ENCODE measurements at regions not wholly inside any gene's neighbourhood (a gene's known extent, or its start where the extent isn't known, plus 50 kb on each side); places are given as distances from the start of the nearest gene placed in this dataset.
A peak's percentile ranks its signal among the peaks of the same experiment; 100 is the strongest.

DNA sequence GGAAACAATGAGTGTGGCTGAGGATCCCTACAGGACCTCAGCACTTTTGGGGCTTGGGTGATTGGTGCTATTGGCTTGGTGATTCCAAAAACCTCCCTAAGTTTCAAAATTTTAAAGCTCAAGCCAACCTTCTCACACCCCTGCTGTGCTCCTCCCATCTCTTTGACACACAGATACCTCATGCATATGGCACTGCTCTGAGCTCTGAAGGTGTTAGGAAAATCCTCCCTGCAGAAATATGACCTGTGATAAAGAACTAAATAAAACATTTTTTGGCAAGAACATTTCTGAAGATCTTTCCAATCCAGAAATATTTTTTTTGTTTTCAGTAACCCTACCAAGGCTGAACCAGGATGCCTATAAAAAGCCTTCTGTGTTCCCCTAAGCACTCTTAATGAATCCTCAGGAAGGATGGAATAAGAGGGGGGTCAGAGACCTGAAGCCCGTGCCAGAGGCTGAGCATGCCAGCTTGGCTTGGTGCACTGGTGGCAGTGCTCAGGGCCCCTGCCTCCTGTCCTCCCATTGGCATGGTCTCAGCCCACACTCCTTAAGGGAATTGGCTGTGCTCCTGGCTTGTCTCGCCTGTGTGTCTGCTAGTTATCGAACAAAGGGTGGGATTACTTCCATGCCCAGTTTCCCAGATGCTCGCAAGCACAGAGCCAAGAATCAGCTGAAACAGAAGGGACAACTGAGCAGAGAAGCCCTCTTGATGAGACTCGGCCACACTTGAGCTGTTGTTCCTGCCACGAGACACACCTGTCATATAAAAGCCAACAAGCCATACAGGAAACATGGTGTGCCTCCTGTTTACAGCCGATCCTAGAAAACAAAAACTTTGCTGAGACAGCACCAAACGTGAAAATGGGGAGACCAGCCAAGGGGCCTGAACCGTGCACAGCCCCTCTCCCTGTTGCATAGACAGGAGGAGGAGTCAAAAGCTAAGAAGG lies 132.7 kb upstream of the EEA1 start:
- no peak overlapping the region for H3K27ac Mint-ChIP-seq
- Histone ChIP-seq H3K79me2 (replicated peaks; ENCODE audit: insufficient read depth) (no peaks in the 10 kb centered on the region), H2AFZ (peak overlapping the region; percentile 56), H3K27me3 (ENCODE audit: insufficient read depth) (no peaks in the 10 kb centered on the region), H3K36me3 (ENCODE audit: insufficient read depth) (no peaks in the 10 kb centered on the region), H4K20me1 (replicated peaks; ENCODE audit: insufficient read depth) (no peaks in the 10 kb centered on the region), H3K27ac (ENCODE audit: low read depth) (no peak overlapping the region), H3K4me2 (0 out of 2 replicates have a peak overlapping the region, but pooled peaks have one; percentile 20), H3K4me1 (ENCODE audit: insufficient read depth) (peaks cover 4% of the 10 kb centered on the region; the same call in 1 of the 2 replicates), H3F3A (replicated peaks; ENCODE audit: low read depth) (no peaks in the 10 kb centered on the region), H3K9me2 (ENCODE audit: insufficient read depth) (0 out of 2 replicates have a peak, but pooled peaks cover 7% of the 10 kb centered on the region), H3K4me3 (no peak overlapping the region)
- H3K27me3 Mint-ChIP-seq (ENCODE audit: insufficient read depth, low read depth, poor library complexity), result peaks cover 4% of the 10 kb centered on the region
- H3K9me3 Mint-ChIP-seq, result no peaks in the 10 kb centered on the region
- H3K36me3 Mint-ChIP-seq (ENCODE audit: low read depth), result no peaks in the 10 kb centered on the region
- DNase-seq (ENCODE audit: low spot score), result no peak
- H3K4me1 Mint-ChIP-seq, result peaks cover 9% of the 10 kb centered on the region
- TF ChIP-seq, protein P1, sequence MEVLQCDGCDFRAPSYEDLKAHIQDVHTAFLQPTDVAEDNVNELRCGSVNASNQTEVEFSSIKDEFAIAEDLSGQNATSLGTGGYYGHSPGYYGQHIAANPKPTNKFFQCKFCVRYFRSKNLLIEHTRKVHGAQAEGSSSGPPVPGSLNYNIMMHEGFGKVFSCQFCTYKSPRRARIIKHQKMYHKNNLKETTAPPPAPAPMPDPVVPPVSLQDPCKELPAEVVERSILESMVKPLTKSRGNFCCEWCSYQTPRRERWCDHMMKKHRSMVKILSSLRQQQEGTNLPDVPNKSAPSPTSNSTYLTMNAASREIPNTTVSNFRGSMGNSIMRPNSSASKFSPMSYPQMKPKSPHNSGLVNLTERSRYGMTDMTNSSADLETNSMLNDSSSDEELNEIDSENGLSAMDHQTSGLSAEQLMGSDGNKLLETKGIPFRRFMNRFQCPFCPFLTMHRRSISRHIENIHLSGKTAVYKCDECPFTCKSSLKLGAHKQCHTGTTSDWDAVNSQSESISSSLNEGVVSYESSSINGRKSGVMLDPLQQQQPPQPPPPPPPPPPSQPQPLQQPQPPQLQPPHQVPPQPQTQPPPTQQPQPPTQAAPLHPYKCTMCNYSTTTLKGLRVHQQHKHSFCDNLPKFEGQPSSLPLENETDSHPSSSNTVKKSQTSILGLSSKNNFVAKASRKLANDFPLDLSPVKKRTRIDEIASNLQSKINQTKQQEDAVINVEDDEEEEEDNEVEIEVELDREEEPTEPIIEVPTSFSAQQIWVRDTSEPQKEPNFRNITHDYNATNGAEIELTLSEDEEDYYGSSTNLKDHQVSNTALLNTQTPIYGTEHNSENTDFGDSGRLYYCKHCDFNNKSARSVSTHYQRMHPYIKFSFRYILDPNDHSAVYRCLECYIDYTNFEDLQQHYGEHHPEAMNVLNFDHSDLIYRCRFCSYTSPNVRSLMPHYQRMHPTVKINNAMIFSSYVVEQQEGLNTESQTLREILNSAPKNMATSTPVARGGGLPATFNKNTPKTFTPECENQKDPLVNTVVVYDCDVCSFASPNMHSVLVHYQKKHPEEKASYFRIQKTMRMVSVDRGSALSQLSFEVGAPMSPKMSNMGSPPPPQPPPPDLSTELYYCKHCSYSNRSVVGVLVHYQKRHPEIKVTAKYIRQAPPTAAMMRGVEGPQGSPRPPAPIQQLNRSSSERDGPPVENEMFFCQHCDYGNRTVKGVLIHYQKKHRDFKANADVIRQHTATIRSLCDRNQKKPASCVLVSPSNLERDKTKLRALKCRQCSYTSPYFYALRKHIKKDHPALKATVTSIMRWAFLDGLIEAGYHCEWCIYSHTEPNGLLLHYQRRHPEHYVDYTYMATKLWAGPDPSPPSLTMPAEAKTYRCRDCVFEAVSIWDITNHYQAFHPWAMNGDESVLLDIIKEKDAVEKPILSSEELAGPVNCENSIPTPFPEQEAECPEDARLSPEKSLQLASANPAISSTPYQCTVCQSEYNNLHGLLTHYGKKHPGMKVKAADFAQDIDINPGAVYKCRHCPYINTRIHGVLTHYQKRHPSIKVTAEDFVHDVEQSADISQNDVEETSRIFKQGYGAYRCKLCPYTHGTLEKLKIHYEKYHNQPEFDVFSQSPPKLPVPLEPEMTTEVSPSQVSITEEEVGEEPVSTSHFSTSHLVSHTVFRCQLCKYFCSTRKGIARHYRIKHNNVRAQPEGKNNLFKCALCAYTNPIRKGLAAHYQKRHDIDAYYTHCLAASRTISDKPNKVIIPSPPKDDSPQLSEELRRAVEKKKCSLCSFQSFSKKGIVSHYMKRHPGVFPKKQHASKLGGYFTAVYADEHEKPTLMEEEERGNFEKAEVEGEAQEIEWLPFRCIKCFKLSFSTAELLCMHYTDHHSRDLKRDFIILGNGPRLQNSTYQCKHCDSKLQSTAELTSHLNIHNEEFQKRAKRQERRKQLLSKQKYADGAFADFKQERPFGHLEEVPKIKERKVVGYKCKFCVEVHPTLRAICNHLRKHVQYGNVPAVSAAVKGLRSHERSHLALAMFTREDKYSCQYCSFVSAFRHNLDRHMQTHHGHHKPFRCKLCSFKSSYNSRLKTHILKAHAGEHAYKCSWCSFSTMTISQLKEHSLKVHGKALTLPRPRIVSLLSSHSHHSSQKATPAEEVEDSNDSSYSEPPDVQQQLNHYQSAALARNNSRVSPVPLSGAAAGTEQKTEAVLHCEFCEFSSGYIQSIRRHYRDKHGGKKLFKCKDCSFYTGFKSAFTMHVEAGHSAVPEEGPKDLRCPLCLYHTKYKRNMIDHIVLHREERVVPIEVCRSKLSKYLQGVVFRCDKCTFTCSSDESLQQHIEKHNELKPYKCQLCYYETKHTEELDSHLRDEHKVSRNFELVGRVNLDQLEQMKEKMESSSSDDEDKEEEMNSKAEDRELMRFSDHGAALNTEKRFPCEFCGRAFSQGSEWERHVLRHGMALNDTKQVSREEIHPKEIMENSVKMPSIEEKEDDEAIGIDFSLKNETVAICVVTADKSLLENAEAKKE (CRISPR knock-in tag; IDR thresholded peaks at IDR 0.05), result no peak
- TF ChIP-seq EZH2phosphoT487 (IDR thresholded peaks at IDR 0.05; ENCODE audit: unreplicated experiment), result no peak
- TF ChIP-seq ZNF331 (CRISPR knock-in tag; IDR thresholded peaks at IDR 0.05; ENCODE audit: low read depth), result no peak
- no peak for TF ChIP-seq POLR2AphosphoS5 (IDR thresholded peaks at IDR 0.05; ENCODE audit: low read depth)
- no peak for TF ChIP-seq JUNB (IDR thresholded peaks at IDR 0.05; ENCODE audit: unreplicated experiment)
- no peak for TF ChIP-seq ZNF114 (CRISPR knock-in tag; IDR thresholded peaks at IDR 0.05)
- no peak for TF ChIP-seq EZH2 (IDR thresholded peaks at IDR 0.05; ENCODE audit: low read depth, unreplicated experiment)
- TF ChIP-seq, protein P2, sequence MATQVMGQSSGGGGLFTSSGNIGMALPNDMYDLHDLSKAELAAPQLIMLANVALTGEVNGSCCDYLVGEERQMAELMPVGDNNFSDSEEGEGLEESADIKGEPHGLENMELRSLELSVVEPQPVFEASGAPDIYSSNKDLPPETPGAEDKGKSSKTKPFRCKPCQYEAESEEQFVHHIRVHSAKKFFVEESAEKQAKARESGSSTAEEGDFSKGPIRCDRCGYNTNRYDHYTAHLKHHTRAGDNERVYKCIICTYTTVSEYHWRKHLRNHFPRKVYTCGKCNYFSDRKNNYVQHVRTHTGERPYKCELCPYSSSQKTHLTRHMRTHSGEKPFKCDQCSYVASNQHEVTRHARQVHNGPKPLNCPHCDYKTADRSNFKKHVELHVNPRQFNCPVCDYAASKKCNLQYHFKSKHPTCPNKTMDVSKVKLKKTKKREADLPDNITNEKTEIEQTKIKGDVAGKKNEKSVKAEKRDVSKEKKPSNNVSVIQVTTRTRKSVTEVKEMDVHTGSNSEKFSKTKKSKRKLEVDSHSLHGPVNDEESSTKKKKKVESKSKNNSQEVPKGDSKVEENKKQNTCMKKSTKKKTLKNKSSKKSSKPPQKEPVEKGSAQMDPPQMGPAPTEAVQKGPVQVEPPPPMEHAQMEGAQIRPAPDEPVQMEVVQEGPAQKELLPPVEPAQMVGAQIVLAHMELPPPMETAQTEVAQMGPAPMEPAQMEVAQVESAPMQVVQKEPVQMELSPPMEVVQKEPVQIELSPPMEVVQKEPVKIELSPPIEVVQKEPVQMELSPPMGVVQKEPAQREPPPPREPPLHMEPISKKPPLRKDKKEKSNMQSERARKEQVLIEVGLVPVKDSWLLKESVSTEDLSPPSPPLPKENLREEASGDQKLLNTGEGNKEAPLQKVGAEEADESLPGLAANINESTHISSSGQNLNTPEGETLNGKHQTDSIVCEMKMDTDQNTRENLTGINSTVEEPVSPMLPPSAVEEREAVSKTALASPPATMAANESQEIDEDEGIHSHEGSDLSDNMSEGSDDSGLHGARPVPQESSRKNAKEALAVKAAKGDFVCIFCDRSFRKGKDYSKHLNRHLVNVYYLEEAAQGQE (IDR thresholded peaks at IDR 0.05; ENCODE audit: unreplicated experiment), result no peak
- no peak for TF ChIP-seq CREB1 (CRISPR knock-in tag; IDR thresholded peaks at IDR 0.05; ENCODE audit: low read depth)
- TF ChIP-seq, protein P3, sequence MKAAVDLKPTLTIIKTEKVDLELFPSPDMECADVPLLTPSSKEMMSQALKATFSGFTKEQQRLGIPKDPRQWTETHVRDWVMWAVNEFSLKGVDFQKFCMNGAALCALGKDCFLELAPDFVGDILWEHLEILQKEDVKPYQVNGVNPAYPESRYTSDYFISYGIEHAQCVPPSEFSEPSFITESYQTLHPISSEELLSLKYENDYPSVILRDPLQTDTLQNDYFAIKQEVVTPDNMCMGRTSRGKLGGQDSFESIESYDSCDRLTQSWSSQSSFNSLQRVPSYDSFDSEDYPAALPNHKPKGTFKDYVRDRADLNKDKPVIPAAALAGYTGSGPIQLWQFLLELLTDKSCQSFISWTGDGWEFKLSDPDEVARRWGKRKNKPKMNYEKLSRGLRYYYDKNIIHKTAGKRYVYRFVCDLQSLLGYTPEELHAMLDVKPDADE (IDR thresholded peaks at IDR 0.05), result no peak
- TF ChIP-seq, protein P4, sequence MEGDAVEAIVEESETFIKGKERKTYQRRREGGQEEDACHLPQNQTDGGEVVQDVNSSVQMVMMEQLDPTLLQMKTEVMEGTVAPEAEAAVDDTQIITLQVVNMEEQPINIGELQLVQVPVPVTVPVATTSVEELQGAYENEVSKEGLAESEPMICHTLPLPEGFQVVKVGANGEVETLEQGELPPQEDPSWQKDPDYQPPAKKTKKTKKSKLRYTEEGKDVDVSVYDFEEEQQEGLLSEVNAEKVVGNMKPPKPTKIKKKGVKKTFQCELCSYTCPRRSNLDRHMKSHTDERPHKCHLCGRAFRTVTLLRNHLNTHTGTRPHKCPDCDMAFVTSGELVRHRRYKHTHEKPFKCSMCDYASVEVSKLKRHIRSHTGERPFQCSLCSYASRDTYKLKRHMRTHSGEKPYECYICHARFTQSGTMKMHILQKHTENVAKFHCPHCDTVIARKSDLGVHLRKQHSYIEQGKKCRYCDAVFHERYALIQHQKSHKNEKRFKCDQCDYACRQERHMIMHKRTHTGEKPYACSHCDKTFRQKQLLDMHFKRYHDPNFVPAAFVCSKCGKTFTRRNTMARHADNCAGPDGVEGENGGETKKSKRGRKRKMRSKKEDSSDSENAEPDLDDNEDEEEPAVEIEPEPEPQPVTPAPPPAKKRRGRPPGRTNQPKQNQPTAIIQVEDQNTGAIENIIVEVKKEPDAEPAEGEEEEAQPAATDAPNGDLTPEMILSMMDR (conservative IDR thresholded peaks at IDR 0.05; ENCODE audit: low read depth in 2 of 2), result no peak
- H3K4me3 Mint-ChIP-seq, result no peak overlapping the region
- peak; percentile 30; the same call in 2 of the 3 replicates for ATAC-seq
